WERI-Rb-1 (cell line): ENCODE measurements at regions not wholly inside any gene's neighbourhood (a gene's known extent, or its start where the extent isn't known, plus 50 kb on each side); places are given as distances from the start of the nearest gene placed in this dataset.

Experiments
- DNase-seq: peaks from one replicate; pipeline ENCODE4 v3.0.0-alpha.2; 2020
- H3K27ac ChIP-seq: fragments of 250-450 bp; sonication (Bioruptor Pico); 2 replicates; pipeline ENCODE4 v1.5.1; 2020; ENCODE audit warnings: mild to moderate bottlenecking, moderate library complexity
- H3K27me3 ChIP-seq: fragments of 250-450 bp; sonication (Bioruptor Pico); 2 replicates; pipeline ENCODE4 v1.5.1; 2021; ENCODE audit warnings: mild to moderate bottlenecking, low read depth, moderate library complexity; ENCODE audit not compliant: insufficient read depth, severe bottlenecking
- H3K36me3 ChIP-seq: fragments of 250-450 bp; sonication (Bioruptor Pico); 2 replicates; pipeline ENCODE4 v1.5.1; 2020; ENCODE audit warnings: mild to moderate bottlenecking, moderate library complexity
- H3K4me3 ChIP-seq: 2 replicates; pipeline ENCODE4 v1.5.1; 2011; ENCODE audit warnings: low read depth, mild to moderate bottlenecking, control low read depth, low read length
- H3K9me3 ChIP-seq: fragments of 250-450 bp; sonication (Bioruptor Pico); 2 replicates; pipeline ENCODE4 v1.5.1; 2021; ENCODE audit warnings: mild to moderate bottlenecking, moderate library complexity; ENCODE audit not compliant: severe bottlenecking
- TF ChIP-seq, protein P1 (sequence below): IDR thresholded peaks from 2 replicates; pipeline ENCODE4 v1.5.1; 2011; ENCODE audit warnings: low read depth, mild to moderate bottlenecking, control low read depth, inconsistent platforms, low read length

DNA sequence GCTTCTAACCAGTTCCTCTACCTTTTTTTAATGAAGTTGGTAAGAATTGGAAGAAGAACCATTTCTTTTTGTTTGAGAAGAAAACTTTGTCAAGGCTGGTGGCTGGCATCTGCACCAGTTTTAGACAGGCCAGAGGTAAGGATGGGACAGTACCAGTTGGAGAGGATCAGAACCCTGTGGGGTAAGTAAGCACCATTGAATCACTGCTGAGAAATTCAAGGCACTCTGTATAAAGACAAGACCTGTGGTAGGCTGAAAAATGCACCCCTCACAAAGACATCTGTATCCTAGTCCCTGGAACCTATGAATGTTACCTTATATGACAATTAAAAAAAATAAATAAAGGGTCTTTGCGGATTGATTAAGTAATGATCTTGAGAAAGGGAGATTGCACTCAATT is 166.7 kb upstream of the NRP1 start:
- no peak for DNase-seq
- TF ChIP-seq, protein P1, sequence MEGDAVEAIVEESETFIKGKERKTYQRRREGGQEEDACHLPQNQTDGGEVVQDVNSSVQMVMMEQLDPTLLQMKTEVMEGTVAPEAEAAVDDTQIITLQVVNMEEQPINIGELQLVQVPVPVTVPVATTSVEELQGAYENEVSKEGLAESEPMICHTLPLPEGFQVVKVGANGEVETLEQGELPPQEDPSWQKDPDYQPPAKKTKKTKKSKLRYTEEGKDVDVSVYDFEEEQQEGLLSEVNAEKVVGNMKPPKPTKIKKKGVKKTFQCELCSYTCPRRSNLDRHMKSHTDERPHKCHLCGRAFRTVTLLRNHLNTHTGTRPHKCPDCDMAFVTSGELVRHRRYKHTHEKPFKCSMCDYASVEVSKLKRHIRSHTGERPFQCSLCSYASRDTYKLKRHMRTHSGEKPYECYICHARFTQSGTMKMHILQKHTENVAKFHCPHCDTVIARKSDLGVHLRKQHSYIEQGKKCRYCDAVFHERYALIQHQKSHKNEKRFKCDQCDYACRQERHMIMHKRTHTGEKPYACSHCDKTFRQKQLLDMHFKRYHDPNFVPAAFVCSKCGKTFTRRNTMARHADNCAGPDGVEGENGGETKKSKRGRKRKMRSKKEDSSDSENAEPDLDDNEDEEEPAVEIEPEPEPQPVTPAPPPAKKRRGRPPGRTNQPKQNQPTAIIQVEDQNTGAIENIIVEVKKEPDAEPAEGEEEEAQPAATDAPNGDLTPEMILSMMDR = no peak
- Histone ChIP-seq H3K9me3 (no peaks in the 10 kb centered on the region), H3K4me3 (no peak overlapping the region), H3K36me3 (no peaks in the 10 kb centered on the region), H3K27me3 (no peaks in the 10 kb centered on the region), H3K27ac (no peak overlapping the region)

DNA sequence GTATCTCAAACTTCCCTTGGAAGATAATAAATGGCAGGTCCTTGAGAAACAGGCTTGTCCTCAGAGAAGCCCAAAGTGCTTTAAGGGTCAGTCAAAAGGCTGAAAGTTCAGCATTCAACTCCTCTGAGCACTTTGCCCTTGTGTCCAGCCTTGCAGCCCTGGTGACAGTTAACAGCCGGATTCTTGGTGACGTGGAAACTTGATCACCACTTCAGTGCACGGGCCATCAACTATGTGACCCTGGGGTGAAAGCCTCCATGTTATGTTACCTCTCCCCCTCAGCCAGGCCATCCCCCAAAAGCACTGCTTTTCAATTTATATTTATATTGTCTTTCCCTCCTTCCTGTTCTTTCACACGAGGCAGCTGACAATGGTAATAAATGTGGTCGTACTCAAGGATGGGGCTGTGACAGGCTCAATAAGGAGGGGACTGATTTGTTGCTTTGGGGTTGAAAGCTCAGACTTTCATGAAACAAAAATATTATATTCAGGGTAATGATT is 164.0 kb upstream of the NRP1 start:
- H3K27me3 ChIP-seq = no peaks in the 10 kb centered on the region
- TF ChIP-seq, protein P1 = no peak
- no peak for DNase-seq

DNA sequence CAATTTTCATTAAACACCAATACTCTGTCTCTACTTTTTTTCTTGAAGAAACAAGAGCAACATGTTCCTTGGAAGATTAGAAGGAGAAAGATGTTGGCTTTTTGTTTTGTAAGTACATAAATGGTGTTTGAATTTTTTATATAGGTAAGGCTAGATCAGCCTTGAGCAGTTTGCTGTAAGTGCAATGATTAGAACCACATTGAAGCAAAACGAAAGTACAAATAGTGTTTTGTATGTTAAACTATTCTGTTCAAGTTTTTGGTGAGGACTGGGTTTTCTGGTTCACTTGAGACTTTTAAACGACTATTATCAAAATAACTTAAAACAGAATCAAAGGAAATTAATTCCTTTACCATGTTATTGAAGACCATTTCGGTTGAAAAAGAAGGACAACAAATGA is 162.9 kb upstream of the NRP1 start:
- no peaks in the 10 kb centered on the region for H3K9me3 ChIP-seq
- no peaks in the 10 kb centered on the region for H3K27me3 ChIP-seq
- DNase-seq = no peak
- TF ChIP-seq, protein P1 = no peak
- no peak overlapping the region for H3K4me3 ChIP-seq
- no peak overlapping the region for H3K27ac ChIP-seq
- H3K36me3 ChIP-seq = no peaks in the 10 kb centered on the region

More for the DNA sequence above, 164.0 kb upstream of the NRP1 start:
- Histone ChIP-seq H3K27ac (no peak overlapping the region), H3K4me3 (no peak overlapping the region), H3K36me3 (no peaks in the 10 kb centered on the region), H3K9me3 (no peaks in the 10 kb centered on the region)

DNA sequence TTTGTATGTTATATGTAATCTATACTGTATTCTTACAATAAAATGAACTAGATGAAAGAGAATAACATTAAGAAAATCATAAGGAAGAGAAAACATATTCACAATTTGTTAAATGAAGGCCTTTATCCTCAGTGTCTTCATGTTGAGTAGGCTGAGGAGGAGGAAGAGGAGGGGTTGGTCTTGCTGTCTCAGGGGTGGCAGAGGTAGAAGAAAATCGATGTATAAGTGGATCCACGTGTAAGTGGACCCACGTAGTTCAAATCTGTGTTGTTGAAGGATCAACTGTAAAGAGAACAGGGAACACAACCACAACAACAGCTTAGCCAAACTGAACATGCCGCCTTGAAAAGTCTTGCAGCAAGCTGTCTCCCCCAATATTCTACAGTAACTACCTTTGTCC is 161.6 kb upstream of the NRP1 start:
- Histone ChIP-seq H3K27me3 (no peaks in the 10 kb centered on the region), H3K9me3 (no peaks in the 10 kb centered on the region), H3K27ac (no peak overlapping the region), H3K36me3 (no peaks in the 10 kb centered on the region), H3K4me3 (no peak overlapping the region)
- TF ChIP-seq, protein P1 = no peak
- DNase-seq = no peak

DNA sequence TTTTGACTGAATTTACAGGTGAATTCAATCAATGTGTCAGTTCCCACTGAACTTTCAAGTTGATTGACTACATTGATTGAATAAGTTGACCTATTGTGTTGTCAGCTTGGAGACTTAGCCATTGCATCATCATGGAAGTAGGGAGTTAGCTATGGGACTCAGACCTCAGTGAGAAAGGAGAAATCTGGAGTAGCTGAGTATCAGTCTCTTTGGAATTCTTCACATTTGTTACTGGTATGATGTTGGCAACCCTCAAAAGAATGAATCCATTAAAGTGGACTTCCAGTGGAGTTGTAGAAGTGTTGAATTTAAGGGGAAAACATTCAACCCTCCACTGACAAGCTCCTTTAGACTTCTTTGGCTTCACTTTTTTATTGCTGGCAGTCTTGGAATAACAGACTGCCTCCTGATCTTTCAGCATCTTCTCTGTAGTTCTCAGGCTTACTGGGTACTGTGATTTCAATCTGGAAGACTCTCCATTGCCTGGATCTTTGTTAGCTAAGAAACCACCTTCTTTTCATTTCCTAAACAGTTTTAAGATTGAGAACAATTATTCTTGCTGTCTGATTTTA is 160.3 kb upstream of the NRP1 start:
- Histone ChIP-seq H3K9me3 (no peaks in the 10 kb centered on the region), H3K27me3 (no peaks in the 10 kb centered on the region), H3K36me3 (no peaks in the 10 kb centered on the region), H3K27ac (no peak overlapping the region), H3K4me3 (no peak overlapping the region)
- TF ChIP-seq, protein P1 = no peak
- no peak for DNase-seq

DNA sequence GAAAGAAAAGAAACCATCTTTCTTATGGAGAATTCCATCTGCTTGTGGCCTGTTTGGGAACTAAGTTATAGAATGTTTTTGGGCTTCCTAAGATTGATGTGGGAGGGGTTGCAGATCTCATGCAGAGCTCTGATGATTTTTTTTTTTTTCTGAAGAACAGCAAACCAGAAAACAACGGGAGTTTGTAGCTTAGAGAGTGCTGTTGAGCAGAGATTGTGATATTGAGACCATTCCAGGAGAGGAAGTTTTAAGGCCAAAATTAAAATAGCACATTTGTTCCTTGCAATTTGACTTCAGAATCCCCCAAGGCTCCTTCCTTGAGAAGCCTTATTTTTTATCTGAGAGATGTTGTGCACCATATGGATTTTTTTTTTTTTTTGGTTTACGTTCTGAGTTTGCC is 159.5 kb upstream of the NRP1 start:
- DNase-seq = no peak
- no peaks in the 10 kb centered on the region for H3K27me3 ChIP-seq
- TF ChIP-seq, protein P1 = no peak
- no peak overlapping the region for H3K4me3 ChIP-seq
- H3K27ac ChIP-seq = no peak overlapping the region
- H3K36me3 ChIP-seq = no peaks in the 10 kb centered on the region
- no peaks in the 10 kb centered on the region for H3K9me3 ChIP-seq
